GM18498 (cell line): ENCODE measurements at regions not wholly inside any gene's neighbourhood (a gene's known extent, or its start where the extent isn't known, plus 50 kb on each side); places are given as distances from the start of the nearest gene placed in this dataset.

Experiments used
- ATAC-seq: cut with Tn5 transposase; IDR thresholded peaks from one replicate; pipeline ENCODE4 v1.9.1; 2021; ENCODE audit warnings: mild to moderate bottlenecking, moderate library complexity; ENCODE audit not compliant: unreplicated experiment

- ATAC-seq: no peak
Observed at GRCh38 chrX:806586-806985, 176.0 kb downstream of the SHOX start.

DNA sequence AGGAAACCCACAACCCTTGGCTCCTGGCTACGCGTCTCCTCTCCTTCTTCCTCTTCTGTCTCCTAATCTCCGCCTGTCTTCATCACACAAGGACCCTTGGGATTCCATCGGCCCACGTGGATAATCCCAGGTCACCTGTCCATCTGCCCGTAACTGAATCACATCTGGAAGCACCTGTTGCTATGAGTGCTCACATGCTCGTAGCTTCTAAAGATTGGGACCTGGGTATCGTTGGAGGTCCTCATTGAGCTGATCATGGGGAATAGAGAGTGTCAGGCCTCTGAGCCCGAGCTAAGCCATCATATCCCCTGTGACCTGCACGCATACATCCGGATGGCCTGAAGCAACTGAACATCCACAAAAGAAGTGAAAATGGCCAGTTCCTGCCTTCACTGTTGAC is 175.4 kb downstream of the SHOX start:
- no peak for ATAC-seq

GRCh38 chrX:805103-805670 is 174.6 kb downstream of the SHOX start:
- no peak for ATAC-seq

GRCh38 chrX:802846-803245 is 172.3 kb downstream of the SHOX start:
- no peak for ATAC-seq

GRCh38 chrX:799808-800207 is 169.2 kb downstream of the SHOX start:
- no peak for ATAC-seq

- no peak for ATAC-seq
Observed at GRCh38 chrX:794311-794710, 163.7 kb downstream of the SHOX start.

- no peak for ATAC-seq
Observed at GRCh38 chrX:793216-793770, 162.7 kb downstream of the SHOX start.

GRCh38 chrX:791479-792034 is 161.0 kb downstream of the SHOX start:
- ATAC-seq: no peak

DNA sequence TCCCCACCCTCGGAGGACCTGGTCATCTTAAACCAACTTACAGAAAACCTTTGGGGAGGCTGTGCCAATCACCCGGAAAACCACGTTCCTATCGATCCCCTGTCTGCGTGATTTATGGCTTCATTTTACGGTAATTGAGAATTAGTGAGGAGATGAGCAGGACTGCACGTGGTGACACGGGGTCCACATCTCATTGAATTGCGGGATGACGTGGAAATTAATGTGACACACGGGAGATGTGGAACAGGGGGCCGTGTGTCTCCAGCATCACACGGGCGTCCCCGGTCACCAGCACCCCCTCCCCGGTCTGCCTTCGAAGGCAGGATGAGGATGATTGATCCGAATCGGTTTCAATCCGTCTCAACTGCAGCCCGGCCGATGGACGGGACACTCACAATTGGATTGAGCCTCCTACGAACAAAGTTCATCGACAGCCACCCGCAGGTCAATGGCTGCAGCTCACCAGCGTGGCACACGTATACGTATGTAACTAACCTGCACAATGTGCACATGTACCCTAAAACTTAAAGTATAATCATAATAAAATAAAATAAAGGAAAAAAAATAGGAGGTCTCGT is 160.3 kb downstream of the SHOX start:
- ATAC-seq: no peak

DNA sequence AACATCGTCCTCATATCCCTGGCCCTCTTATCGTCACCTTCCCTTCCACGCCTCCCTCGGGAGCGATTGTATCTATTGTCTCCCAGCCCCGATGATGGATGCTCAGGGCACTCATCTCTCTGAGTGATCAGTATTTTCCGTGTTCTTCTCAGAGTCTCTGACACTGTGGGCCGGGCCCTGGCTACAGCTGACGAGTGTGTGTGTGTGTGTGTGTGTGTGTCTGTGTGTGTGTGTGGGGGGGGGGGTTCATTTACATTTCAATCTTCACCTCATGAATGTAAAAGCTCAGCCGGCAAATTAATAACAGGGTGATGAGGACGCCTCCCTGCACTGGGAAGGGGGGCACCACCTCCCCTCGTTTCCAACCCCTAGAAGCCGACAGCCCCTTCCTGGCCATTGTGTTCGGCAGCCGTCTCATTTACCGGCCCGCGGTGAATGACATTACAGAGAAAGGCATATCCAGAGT is 159.5 kb downstream of the SHOX start:
- ATAC-seq: no peak

DNA sequence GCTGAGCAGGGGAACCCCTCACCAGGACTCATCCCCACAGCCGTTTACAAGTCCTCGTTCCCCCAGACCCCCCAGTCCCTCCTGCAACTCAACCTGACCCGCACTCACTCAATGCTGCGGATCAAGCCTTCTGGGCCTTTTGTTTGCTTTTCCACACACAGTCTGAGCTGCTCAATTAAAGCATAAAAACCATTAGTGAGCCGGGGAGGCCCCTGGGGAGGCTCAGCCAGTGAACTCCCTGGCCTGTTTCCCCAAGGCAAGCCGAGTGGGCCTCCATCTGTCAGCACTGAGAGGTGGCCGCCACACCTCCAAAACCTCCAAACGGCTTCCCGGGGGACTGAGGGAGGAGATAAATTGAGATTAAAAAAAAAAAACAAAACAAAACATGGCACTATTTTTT is 158.5 kb downstream of the SHOX start:
- no peak for ATAC-seq

GRCh38 chrX:786441-786881 is 155.9 kb downstream of the SHOX start:
- no peak for ATAC-seq

DNA sequence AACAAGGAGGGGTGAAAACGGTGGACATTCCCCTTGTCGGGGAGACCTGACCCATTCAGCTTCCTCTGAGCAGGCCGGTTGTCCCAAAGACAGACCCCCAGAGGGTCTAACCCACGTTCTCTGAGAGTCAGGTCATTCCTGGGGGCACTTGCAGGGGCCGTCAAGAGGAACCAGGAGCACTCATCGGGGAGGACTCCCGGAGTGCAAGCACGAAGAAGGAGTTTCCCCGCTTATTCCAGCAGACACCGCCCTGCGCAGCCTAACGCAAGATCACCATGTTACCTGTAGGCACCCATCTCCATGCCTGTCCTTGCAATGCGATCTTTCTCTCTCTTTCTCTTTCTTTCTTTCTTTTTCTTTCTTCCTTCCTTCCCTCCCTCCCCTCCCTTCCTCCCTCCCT is 154.2 kb downstream of the SHOX start:
- ATAC-seq: no peak

DNA sequence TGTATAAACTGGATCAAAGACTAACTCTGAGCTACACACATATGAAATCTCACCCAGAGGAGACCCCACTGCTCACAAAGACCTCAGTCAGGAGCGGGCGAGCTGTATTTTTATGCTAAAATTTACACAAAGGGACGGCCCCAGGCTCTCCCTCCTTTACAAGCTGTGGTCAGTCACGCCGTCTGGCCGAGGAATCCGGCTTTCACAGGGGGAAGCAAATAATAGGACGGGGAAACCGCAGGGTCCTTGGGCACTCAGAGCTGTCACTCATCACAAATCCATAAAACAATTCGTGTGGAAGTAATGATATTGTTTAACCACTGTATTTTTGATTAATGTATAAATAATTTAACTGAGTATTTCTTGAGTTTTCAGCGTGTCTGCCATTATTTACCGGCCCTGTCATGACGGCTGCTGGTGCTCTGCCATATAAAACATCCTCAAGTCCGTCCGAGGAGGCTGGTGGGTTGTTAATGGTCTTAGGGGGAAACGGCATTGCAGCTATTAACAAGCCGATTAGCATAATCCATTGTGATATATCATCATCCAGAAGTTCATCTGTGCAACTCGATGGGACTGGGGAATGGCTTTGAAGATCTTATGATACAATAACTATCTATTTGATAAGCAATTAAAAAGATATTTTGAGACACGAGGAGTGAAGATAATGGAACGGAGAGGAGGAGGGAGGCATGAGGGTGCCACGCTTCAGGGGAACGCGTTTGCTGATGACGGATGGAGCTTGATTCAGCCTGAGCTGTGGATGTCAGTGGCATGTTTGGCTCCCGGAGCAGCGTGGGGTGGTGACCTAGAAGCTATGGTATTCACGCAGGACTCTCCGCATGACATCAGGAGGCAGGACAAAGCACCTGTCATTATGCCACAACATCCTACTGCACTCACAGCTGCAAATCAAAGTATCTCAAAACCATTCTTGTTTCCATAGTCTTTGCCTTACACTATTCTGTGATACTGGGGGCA is 150.9 kb downstream of the SHOX start:
- no peak for ATAC-seq

DNA sequence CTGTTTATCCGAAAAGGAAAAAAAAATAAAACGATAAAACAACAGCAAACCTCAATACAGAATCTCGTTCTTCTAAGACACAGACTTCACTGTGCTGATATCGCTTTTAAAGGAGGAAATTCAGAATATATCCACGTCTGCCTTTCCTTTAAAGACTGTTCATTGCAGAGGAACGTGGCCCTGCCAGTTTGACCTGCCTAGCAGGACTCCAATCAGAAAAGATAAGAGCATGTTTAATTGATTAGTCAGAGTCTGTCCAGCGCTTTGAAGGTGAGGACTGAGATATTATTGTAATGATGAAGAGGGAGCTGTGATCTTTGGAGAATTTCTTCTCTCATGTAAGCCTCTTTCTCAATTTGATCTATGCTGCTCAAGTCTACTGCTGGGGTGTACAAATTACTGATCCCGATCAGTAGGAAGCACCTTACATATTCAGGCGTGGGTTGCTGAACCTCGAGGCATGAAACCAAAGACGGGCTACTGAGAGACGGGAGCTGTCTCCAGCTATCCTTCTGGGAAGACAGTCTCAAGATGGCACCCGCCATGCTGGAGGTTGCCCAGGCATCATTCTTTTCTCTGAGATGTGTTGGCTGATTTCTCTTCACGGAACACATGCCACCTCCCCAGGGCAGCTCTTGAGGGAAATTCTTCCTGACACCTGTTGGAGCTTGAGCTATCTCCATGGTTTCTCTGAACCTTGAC is 146.1 kb downstream of the SHOX start:
- no peak for ATAC-seq

DNA sequence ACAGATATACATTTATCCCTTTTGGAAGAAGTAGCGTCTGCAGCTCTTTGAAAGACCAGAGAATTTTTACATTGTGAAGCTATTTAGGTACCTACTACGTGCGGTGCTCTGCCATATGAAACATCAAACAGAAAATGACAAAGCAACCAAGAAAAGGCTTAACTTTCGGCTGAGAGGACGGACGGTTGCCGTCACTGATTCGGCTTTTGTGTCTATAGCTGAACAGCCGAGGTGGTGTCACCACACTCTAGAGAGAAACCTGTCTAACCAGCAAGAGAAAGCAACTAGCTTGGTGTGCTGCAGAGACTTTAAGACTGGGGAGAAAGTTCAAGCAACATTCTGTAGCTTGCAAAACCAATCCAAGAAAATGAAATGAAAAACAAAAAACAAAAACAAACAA is 145.5 kb downstream of the SHOX start:
- no peak for ATAC-seq

DNA sequence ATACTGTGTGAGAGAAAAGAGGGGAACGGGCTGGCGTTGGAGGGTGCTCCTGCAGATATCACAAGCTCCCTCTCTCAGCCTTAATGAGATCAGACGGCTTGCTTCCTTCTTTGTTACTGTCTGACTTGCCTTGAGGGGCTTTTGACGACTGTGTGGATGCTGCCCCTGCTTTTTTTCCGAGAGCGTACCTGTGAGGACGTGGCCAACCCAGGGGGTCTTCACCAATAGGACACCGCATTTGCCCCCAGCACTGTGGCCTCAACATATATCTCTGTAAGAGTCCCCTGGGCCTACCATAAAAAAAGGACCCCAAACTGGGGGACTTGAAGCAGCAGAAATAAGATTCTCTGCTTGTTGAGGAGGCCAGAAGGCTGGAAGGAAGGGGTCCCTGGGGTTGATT is 143.9 kb downstream of the SHOX start:
- no peak for ATAC-seq

GRCh38 chrX:773292-774025 is 142.9 kb downstream of the SHOX start:
- no peak for ATAC-seq

- ATAC-seq: no peak
Observed at GRCh38 chrX:771536-771935, 140.9 kb downstream of the SHOX start.

- no peak for ATAC-seq
Observed at GRCh38 chrX:769796-770195, 139.2 kb downstream of the SHOX start.
